Fibroblast of skin of back (primary cell): ENCODE measurements at regions not wholly inside any gene's neighbourhood (a gene's known extent, or its start where the extent isn't known, plus 50 kb on each side); places are given as distances from the start of the nearest gene placed in this dataset.
"Not testable (repeated sequence)": the region's sequence is repeated elsewhere in the genome, so short reads cannot be mapped to it uniquely, and the experiment has no call there.

Experiments used
- DNase-seq: peaks from one replicate; pipeline ENCODE4 v3.0.0-alpha.2; 2013

DNA sequence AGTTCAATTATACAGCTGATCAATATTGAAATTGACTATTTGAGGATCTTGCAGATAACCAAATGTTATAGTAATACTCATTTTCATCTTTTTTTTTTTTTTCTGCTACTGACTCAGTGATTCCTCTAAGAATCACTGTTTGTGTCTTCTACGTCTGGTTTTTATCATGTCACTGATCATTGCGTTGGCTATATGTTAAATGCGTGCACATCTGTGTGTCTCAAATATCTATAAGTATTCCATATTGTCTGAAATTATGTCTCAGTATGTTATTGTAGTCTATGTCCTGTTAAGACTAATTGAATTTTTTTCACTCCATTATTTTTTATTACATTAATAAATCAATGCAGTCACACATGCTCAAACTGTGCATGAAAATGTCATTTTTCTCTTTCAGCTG is 200.5 kb downstream of the PCDH20 start:
- no peak for DNase-seq

DNA sequence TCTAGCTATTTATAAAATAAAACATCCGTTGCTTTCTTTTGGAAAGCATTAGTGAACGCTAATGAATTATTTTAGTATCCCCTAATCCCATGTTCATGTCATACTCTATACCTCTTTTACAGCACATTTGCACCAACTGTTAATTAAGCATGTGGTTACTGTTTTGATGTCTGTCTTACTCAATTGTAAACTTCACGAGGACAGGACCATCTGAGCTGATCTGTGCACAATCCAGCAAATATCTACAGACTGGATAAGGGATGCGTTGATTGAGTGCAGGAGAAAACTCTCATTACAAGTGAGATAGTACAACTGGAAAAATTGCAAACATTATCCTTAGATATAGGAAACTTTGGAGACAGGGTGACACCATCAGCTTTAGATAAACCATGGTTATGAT is 201.1 kb downstream of the PCDH20 start:
- no peak for DNase-seq

DNA sequence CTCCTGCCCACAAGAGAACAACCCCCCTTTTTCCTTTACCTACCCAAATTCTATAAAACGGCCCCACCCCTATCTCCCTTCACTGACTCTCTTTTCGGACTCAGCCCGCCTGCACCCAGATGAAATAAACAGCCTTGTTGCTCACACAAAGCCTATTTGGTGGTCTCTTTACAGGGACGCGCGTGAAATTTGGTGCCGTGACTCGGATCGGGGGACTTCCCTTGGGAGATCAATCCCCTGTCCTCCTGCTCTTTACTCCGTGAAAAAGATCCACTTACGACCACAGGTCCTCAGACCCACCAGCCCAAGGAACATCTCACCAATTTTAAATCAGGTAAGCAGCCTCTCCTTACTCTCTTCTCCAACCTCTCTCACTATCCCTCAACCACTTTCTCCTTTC is 209.8 kb downstream of the PCDH20 start:
- DNase-seq, result not testable (repeated sequence)

DNA sequence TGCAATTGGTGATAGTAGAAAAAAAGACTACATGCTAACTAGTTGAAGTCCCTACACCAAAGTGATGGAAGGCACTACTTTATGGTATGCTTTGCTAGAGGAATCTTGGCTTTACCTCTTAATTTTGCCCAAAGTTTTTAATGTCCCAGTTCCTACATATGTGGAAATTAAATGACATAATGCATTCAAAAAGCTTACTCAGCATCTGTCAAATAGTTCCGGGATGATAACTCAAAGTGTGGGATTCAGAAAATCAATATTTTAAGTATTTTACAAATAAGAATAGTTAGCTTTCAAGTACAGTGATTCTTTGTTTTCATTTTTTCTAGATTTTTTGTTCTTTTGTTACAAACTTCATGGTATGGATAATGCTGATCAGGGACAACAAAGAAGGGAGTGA is 211.6 kb downstream of the PCDH20 start:
- DNase-seq, result no peak

DNA sequence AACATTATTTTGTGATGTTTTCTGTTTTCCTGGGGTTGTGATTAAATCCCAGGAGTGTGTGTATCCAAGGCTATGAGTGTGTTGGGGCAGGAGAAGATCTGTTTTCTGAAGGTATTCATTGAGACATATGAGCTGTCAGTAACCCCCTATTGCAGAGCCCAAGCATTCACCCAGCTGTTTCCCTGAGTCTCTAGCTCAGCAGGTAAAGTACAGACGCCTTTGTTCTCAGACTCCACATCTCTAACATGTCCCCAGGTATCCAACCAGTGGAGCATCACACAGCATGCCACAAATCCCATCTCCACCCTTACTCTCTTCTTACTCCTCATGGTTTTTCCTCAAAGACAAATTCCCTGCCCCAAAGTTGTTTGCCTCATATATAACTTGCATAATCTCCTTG is 213.6 kb downstream of the PCDH20 start:
- no peak for DNase-seq

DNA sequence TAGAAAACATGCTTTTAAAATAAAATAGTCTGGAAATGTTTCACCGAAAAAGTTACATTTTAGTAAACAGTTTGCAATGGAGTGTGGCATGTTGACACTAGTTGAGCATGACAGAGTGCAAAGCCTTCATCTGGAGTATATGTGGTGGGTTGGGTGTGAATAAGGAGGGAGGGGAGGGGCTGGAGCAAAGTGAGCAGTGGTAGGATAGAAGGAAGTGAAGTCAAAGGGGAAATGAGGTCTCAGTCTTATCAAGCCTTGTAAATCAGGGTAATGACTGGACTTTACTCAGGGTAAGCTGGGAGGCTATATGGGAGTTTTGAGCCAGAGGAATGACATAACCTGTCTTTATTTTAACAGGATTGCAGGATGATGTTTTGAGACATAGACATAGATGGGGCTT is 222.8 kb downstream of the PCDH20 start:
- DNase-seq, result no peak

DNA sequence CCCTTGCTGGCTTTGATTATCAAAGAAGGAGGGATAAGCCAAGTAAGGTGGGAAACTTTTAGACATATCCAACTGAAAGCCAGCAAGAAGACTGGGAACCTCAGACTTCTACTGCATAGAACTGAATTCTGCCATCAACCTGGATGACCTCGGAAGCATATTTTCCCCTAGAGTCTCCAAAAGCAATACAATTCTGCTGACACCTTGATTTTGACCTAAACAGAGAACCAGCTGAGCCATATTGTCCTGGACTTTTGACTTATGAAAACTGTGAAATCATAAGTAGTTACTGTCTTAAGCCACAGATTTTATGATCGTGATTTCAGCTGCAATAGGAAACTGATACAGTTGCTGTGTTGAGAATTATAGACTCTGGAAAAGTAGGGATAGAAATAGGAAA is 227.6 kb downstream of the PCDH20 start:
- no peak for DNase-seq

DNA sequence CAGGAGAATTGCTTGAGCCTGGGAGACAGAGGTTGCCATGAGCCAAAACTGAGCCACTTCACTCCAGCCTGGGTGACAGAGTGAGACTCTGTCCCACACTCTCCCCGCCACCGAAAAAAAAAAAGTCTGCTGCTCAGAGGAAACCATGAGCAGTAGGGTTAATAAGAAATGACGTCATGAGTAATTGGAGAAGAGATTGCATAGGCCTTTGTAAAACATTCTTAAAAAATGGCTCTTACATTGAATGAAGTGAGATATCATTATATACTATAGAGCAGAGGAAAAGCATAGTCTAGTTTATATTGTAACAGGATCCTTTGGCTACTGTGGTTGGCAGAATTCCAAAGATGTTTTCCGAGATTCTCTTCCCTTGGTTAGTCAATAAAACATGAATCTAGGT is 228.2 kb downstream of the PCDH20 start:
- peak; percentile 5 for DNase-seq

DNA sequence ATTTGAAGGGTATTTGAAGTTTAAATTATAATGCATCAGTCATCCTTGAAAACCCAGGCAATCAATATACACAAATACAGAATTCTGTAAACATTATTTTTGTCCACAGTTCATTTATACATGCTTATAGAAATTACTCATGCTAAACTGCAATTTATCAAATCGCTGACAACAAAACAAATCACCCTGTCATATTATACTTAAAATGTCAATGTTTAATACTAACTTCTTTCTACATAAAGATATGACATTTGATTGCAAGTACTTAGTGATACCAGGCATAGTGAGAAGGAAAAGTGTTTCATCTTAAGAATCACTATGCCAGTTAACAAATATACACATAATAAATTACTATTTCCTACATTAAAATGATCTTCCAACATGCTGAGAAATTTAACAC is 232.0 kb downstream of the PCDH20 start:
- DNase-seq, result no peak

DNA sequence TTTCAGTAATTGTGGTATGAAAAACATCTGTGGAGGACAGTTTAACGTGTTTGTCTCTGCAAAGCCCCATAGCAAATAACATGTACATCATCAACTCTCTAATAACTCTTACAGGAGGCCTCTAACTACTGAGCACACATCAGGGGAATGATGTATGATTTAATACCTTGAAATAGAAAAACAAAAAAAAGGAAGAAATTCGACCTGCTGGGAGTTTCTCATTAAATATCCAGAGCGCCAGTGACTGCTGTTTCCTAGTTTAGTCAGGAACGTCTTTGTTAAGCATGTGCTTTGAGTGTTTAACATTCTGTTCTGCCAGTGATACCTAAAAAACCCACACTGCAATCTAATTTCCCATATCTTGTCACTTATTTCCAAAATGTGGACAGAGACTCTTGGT is 235.4 kb downstream of the PCDH20 start:
- no peak for DNase-seq

DNA sequence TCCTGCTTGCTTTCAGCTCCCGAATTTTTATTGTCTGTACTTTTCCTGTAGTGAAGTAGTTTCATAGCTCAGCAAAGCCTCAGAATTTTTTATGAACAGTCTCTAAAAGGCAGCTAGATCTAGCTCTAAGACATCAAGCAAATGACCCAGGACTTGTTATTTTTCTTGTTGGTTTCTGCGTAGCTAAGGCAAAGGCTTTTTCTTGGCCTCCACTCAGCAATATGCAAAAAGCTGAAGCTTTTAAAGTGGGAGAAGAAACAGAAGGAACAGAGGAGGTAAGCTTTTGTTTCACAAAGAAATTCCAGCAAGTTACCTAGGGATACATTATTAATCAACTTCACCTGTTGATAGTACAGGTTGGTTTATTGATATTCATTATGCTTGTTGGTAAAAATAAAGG is 235.9 kb downstream of the PCDH20 start:
- no peak for DNase-seq

DNA sequence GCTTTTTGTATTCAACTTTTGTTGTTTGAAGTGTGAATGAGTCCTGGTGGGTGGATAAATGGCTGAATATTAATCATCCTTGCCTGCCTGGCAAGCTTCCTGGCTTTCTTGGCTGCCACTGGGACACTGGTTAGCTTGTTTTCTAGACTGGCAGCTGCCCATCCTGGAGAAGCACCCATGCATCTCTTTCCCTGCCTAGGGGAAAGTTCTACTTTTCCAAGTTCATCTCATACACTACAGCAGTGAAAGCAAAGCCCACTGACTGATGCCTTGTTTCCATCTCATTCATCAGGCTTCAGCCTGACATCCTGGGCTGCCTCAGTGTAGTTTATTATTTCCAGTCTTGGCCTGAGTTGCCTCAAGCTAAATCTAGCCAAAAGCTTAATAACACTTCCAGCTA is 244.8 kb downstream of the PCDH20 start:
- DNase-seq, result no peak

DNA sequence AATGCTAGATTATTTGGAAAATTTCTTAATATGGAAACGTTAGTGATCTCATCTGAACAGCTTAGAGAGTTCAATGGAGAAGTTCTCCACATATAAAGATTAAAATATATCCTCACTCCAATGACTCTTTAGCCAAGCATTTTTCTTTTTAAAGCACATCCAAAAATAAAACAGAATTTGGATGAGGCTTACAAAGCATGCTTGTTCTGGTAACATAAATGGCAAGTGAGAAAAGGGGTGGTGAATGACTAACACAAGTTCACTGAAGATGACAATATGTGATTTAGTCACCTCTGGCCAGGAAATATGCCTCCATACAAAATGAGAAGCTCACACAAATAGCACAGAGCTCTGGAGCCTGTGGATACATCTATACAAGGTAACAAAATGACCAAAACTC is 253.0 kb downstream of the PCDH20 start:
- DNase-seq, result peak; percentile 15

DNA sequence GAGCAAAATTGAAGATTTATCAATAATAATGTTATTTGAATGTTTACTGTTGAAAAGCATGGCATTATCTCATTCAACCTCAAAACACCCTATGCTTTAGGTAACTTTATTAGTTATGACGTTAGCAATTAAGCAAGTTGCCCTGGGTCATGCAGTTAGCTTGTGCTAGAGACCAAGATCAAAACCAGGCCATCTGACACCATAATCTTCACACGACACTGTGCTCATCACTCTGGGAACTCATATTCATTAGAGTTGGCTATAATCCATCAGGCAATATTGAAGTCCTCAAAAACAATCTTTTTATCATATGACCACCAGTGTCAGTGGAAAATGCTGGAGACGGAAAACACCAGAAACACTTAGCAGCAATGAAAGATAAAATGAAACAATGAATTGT is 253.5 kb downstream of the PCDH20 start:
- no peak for DNase-seq

DNA sequence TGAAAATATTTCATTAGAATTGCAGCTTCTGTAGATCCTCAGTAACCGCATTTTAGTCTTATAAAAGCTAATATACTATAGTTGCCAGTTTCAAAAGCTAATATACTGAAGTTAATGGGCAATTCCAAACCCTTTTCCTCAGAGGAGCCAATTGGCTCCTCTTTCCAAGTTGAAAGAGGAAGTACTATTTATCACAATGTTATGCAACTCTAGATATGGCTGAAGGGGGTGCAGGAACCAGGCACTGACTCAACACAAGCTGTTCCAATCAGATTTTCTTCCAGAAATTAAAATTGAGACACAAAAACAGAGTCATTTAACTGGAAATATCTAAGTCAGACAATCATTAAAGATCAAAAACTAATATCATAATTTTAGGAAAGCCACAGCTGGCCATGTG is 258.9 kb downstream of the PCDH20 start:
- no peak for DNase-seq

DNA sequence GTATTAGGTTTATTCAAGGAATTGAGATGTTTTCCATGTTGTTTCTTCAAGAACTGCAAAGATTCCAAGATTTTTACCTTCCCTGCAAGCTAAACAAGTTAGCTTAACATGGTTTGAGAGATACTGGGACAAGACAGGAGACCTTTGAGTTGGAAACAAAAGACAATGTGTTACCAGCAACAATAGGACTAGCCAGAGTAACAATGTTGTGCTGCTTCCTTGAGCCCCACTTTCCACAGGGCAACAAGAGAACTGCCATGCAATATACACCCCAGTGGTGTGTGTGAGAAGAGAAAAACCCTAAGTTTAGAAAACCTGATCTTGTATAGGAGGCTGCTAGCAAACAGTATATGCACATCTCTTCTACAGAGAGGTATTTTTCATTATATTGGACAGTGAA is 264.6 kb downstream of the PCDH20 start:
- no peak for DNase-seq

DNA sequence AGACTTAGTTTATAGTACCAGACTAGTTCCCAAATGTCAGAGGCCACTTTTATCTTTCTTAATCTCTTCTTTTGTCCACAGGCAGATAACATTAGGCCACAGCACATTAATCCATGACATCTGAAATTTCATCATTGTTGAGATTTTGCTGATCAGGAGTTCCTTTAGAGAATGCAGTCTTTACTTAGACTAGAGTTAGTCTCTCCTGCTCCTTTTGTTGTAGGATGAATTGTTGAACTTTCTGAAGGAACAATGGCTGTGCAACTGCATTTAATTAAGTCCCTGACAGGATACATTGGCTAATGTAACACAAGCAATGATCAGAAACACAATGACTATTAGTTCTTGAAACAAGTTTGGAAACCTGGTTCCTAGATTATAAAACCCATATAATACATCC is 266.3 kb downstream of the PCDH20 start:
- no peak for DNase-seq

DNA sequence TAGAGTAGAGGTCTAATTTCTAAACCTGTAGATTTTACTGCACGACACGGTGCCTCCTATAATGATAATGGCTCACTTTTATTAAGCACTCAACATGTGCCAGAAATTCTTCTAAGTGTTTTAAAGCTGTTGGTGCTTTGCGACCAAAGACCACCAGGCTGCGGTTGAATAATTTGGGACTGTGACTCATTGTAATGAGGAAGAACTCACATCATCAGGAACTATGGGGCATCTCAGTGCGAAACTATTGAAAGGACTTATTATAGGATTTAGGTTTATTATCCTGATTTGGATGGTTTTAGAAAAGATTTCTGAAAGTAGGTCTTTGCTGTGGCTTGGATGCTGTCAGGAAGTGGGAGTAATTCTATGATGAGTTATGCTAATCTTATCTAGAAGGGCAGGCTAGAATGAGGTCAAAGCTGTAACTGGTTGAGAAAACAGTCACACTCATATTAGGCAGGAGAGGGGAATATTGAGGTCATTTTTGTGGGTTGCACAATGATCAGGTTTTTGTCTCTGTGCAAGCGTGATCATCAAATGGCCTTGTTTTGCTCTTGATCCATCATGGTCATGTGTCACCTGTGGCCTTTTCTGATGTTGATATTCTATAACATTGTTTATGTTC is 266.8 kb downstream of the PCDH20 start:
- DNase-seq, result no peak

DNA sequence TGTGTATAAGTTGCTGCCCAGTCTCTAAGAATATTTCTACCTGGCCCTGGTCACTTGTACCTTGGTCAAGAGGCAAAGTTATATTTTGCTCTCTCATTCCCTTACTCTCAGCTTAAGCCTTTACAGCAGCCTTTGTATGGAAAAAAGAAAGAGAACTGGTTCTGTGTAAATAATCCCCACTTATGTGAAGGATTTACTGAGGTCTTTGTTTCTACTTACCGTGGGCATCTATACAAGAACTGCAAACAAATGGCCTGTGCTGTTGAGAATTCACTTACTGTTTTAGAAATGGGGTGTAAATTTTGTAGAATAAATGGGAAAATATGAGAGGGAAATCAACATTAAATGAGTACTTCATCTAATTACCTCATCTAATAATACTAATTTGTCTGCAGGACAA is 267.4 kb downstream of the PCDH20 start:
- DNase-seq, result no peak

DNA sequence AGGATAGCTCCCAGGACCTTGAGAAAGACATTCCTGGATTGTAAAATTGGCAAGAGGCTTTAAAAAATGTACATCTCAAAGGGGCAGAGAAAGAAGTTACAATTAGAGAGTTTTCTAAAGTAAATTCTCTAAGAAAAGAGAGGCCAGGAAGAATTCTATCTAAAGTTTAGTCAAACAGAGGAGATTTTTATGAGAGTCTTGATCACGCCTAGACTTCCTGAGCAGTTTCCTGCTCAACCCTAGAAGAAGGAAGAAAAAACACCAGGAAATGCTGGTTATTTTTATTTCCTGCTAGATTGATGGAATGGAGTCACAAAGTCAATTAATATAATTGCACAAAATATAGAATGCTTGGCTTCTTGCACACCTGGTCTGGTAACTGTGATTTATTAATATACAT is 269.1 kb downstream of the PCDH20 start:
- no peak for DNase-seq

DNA sequence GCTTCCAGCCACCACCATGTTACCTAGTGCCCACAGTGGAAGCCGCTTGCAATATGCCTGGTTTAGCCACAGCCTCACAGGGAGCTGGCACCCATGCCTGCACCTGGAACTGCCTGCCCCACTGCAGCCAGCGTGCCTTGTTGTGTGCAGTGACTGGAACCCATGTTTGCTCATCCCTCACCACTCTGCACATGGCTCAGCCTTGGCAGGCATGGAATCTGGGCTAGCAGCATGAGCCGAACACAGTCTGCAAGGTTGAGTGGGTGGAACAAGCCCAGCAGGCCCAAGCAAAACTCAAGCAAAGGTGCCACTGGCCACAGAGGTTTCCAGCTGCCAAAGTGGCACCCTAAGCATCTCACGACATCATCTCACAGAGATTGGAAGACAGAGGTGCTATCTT is 269.5 kb downstream of the PCDH20 start:
- no peak for DNase-seq

DNA sequence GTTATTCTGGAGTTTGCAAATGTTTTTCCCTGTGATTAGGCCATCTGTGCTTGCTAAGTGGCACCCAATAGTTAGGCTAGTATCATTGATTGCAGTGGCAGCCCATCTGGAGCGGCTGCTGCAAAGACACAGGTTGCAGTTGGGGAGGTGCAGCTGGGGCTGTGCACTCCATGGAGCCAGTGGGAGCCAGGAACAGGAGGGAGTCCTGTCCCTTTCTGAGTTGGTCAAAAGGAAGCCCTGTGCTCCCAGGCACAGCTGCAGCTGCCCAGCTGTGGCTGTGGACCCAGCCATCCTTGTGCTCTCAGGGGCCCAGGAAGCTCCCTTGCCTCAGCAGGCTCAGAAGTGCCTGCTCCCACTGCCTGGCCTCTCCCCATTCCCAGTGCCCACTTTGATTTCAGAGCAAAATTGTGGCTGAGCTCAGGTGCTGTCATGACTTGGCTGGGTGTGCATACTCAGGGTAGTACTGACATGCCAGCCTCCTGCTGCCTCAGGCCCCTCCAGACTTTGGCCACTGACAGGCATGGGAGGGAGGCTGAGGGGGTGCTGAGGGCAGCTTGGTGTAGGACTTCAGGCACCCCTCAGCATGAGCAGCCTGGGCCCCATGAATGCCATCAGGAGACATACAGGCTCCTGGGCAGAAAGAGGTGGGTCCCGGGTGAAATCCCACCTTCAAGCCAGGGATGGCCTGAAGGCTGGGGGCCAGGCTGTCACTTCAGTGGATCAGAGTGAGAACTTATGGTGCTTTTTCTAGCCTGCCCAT is 270.6 kb downstream of the PCDH20 start:
- no peak for DNase-seq

DNA sequence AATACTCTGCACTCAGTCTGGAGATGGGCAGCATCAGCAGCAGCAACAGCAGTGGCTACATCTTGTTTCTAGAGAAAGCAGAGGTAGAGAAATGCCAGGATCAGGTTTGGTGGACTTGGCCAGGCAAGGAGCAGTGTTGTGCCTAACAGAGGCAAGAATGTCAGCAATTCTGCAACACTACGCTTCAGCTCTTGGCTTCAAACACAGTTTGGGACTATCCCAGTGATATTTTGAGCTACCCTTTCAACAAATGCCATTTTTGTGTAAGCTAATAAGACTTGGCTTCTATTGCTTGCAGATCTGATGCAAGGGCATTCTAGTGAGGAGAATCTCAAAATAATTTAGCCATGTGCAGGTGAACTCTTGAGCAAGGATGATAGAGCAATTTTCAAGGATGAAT is 271.3 kb downstream of the PCDH20 start:
- no peak for DNase-seq

DNA sequence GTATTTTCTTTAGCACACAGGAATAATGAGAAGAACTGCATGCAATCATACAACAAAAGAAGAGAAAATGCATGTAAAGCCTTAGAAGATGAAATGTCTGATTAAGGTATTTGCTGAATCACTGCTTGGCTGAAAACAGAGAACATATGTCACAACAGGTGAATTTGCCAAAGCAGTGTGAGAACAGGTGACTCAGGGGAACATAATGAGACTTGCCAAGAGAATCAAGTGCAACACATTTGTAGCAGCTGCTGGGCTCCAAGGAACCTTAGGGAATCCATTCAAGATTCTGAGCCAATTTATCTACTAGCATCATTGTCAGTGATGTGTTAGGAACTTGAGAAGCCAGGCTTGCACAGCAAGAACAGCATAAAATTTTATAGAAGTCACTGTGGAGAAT is 273.1 kb downstream of the PCDH20 start:
- DNase-seq, result no peak

DNA sequence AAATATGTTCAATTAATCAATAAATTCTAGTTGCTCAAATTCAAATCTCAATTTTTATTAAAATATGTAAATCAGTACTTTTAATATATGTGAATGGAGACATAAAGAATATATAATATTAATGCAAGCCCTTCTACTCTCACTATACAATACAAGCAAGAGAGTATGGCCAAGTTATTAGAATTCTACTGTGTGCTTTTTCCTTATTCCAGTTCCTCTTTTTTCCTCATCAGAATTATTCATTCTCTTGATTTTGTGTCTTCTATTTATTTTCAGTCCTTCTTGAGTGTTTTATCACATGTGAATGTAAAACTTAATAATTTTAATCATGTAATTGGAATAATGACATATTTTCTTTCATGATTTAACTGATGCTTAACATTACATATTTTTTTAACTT is 276.8 kb downstream of the PCDH20 start:
- DNase-seq, result no peak
